GDM1 (cell line): ENCODE measurements at regions not wholly inside any gene's neighbourhood (a gene's known extent, or its start where the extent isn't known, plus 50 kb on each side); places are given as distances from the start of the nearest gene placed in this dataset.

ENCODE experiments used
- DNase-seq: peaks from one replicate; lab custom pipeline; 2025; lab: John Stamatoyannopoulos, UW

DNA sequence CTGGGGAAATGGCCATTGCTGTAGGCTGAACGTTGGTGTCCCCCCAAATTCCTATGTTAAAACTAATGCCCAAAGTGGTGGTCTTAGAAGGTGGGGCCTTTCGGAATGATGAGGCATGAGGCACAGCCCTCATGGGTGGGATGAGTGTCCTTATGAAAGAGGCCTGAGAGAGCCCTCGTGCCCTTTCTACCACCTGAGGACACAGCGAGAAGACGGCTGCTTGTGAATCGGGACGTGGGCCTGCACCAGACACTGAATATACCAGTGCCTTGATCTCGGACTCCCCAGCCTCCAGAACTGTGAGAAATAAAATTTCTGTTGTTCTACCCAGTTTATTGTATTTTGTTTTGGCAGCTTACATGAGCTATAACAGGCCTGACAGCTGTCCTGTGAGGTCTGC, 162.9 kb upstream of the B3GAT1 start:
- no peak for DNase-seq

DNA sequence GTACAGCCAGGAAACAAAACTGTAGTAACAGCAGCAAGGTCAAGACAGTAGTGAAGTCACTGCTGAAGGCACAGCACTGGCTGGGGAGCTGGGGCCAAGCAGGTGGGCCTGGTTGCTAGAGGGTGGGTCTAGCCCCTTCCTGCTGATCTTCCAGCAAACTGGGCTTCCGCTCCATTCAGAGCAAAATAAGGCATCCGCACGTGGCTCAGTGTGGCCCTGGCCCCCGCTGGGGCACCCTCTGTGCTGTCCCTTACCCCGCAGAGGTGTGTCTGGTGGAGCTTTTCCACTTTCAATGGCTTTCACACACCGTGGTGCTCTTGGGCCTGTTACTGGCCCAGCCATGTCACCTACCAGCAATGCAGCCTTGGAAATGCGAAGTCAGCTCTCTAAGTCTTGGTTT, 162.4 kb upstream of the B3GAT1 start:
- DNase-seq, result no peak

DNA sequence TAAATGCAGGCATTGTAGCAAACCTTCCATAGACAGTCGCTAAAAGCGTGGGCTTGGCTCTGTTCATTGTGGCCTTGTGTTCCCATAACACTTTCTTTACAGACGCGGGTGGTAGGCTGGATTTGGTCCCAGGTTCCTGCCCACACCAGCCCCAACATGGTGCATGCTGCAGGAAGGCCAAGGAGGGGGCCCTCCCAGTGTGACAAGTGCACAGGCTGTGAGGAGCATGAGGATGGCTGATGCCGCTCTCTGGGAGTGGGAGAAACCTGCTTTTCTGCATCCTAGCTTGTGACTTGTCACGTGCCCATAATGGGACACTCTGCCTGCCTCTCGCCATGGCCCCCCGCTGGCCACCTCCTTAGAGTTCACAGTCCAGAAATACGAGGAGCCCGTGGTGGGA, 161.8 kb upstream of the B3GAT1 start:
- no peak for DNase-seq

GRCh38 chr11:134572741-134573675, 161.0 kb upstream of the B3GAT1 start:
- DNase-seq, result no peak

DNA sequence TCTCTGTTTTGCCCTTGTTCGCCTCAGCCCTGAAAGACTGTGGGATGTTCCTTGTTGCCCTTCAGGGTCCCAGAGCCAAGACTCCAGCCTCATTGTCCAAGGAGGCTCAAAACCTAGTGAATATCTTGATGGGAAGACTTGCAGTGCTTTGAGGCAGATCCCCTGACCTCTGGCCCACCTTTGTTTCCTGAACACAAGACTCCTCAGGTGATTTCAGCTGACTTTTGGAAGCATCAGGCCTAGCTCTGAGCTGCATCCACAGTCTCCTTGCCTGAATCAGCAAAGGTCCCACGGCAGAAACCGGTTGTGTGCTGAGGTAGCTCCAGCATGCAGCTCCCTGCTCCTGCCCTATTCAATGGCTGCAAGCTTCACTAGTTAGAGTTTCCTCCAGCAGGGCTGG, 159.3 kb upstream of the B3GAT1 start:
- DNase-seq, result no peak

DNA sequence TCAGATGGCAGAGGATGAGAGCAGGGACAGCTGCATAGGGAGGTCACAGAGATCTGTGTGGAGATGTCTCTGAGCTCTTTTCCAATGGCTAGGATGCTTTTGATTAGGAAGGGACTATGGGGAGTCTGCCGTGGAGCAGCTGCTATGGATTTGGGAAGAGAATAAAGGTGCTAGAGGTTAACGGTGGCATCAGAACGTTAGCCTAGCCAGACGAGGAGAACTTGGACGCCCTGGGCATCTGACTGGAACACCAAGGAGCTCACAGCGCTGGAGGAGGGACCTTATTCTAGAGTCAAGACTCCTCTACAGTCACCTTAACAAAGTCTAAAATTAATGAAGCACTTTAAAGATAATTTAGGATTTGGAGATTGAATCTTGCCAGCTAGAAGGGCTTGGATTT, 157.2 kb upstream of the B3GAT1 start:
- no peak for DNase-seq

GRCh38 chr11:134566311-134566710, 154.3 kb upstream of the B3GAT1 start:
- no peak for DNase-seq

DNA sequence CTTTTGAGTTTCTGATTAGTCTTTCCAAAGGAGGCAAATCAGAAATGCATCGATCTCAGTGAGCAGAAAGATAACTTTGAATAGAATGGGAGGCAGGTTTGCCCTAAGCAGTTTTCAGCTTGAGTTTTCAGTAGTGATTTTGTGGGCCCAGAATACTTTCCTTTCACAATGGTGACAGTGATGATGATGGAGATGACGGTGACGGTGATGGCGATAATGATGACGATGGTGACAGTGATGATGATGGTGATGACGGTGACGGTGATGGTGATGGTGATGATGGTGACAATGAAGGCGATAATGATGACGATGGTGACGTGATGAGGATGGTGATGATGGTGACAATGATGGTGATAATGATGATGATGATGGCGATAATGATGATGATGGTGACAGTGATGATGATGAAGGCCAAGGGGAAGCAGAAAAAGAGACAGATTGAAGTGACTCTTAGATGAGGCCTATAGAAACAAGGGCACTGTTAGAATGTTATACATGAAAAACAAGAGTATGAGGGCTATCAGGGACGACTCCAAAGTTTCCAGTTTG, 153.4 kb upstream of the B3GAT1 start:
- no peak for DNase-seq

GRCh38 chr11:134564472-134565200, 152.6 kb upstream of the B3GAT1 start:
- no peak for DNase-seq

DNA sequence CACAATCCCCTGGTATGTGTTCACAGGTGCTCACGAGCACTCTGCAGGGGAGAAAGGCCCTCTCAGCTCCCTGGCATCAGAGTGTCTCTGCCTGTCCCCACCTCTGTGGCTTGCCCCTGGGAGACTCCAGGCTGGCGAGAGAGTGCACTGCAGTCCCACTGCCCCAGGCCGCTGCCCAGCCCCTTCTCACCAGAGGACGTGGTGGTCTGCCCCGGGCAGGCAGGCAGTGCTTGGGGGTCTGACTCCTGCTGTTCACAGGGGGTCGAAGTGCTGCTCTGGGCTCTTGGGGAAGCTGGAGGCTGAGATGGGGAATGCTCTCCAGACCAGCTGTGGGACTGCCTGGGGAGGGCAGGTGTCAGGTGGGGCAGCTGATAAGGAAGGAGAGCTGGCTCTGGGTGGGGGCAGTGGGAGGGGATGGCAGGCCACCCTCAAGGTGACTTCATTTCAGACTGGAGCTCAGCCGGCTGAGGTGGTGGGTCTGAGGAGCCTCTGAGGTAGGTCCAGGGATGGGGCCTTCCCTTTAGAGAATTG, 151.0 kb upstream of the B3GAT1 start:
- DNase-seq, result no peak

- DNase-seq, result no peak
Measured at GRCh38 chr11:134562196-134562595, 150.2 kb upstream of the B3GAT1 start.

DNA sequence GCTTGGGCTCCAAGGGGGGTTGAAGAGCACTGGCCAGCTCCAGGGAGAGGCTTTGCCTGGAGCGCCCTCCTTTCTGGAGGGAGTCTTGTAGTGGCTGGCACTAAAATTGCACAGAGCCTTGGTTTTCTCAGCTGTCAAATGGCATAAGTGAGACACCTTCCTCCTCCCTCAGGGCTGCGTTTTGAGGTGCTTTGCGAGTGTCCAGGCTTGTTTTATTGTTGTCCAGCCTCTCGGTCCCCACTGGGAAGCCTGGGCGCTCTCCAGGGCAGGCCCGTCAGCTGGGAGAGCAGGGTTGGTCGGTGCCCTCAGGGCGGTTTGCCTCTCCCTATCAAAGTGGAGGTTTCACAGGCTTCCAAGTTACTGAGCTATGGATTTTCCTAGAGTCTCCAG, 149.3 kb upstream of the B3GAT1 start:
- no peak for DNase-seq

DNA sequence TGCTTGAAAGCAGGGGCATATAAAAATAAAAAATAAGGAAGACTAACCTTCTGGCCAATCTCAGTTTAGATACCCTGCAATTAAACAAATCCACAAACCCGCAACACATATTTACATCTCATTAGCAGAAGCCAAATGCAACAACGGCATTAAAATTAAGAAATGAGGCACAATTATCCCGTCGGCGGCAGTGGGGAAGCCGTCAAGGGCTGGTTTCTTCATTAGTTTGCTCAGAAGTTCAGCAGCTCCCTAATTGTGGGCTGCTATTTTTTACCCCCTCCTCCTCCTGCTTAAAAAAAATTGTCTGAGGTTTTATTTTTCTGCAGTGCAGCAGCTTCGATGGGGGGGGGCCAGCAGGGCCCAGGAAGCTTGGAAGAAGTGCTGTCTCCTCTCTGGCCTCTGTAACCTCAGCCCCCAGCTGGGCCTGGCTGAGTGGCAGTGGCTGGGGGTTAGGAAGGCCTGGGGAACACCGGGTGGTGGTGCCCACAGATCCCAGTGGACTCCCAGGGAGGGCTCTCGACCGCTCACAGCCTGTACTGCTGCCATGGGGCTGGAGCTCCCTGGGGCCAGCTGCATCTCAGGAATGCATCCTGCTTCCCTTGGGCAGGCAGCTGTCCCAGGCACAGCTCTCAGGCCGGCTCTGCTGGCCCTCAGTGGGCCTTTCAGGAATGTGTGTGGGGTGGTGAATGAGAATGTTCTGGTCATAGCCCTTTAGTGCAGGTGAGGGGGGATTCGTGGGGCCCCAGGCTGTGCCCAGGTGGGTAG, 148.7 kb upstream of the B3GAT1 start:
- DNase-seq, result no peak

DNA sequence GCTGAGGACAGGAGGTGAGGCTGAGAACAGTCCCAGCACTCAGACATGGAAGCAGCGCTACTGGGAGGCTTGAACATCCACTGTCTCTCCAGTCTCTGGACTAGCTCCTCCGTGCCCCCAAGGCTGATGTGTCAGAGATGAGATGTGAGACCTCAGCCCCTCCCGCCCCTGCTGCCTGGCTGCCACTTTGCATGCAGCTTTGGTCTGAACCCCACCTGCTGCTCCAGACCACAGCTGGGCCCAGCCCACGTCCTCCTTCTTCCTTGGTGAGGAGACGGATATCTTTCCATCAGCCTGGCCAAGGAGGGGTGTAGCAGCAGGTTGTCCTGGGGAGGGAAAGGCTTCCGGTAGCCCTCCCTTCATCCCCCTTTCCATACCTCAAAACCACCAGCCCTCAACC, 148.0 kb upstream of the B3GAT1 start:
- no peak for DNase-seq

DNA sequence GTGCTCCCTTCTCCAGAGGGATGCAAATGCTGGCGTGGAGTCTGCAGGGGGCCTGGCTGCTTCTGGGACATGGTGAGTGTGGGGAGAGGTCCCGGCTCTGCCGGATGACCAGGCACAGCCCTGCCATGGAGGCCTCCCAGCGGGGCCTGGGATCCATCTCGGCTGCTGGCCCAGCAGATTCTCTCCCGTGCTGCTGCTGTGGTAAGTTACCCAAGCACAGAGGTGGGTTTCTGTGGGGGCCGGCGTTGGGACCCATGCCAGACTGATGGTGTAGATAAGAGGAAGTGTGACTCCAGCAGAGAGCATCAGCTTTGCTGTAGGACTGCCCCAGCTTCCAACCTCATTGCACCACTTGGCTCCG, 147.5 kb upstream of the B3GAT1 start:
- DNase-seq, result no peak

DNA sequence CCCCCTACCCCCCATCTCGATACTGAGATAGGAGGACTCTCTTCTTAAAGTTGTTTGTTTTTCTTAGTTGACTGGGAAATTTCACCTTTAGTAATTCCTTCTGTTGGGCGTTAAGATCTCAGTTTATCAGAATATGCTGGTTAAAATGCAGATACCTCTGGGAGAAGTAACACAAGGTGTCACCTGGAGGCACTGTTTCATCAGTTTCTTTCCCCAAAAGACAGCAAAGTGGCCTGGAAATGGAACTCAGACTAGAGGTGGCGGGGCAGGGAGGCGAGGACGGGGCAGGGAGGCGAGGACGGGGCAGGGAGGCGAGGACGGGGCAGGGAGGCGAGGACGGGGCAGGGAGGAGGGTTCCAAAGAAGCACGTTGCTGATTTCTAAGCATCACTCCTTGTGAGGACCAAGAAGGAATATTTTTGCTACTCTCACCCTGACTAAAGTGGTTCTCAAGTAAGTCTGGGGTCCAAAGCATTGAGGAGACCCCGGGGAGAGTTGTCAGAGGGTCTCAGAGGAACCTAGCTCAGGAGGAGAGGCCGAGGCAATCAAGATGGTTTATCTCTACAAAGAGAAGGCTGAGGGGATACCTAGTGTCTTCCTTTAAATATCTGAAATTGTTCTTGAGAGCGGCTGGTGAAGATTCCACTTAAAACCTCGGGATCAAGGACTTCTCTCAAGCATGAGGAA, 147.0 kb upstream of the B3GAT1 start:
- no peak for DNase-seq

DNA sequence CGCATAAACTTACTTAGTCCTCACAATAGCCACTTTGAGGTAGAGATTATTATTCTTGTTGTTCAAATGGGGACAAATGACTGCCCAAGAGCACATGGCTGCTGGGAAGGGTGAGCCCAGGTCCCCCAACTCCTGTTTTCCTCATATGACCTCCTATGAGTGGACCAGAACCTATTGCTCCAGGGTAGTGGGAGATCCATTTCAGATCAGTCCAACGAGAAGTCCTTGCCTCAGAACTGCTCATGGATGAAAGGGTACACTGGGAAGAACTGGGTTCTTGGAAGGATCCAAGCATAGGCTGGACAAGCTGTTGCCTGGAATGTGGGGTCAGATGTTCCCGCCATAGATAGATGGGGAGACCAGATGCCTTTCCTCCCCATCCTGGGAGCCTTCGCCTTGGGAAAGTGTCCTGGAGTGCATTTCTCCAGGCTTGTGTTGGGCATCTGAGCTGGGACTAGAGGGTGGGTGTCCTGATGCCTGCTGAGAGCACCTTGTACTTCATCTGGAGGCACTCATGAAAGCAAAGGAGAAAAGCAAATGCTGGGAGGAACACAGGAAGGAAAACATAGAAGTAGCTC, 146.3 kb upstream of the B3GAT1 start:
- no peak for DNase-seq

- DNase-seq, result no peak
Measured at GRCh38 chr11:134557571-134558257, 145.7 kb upstream of the B3GAT1 start.

DNA sequence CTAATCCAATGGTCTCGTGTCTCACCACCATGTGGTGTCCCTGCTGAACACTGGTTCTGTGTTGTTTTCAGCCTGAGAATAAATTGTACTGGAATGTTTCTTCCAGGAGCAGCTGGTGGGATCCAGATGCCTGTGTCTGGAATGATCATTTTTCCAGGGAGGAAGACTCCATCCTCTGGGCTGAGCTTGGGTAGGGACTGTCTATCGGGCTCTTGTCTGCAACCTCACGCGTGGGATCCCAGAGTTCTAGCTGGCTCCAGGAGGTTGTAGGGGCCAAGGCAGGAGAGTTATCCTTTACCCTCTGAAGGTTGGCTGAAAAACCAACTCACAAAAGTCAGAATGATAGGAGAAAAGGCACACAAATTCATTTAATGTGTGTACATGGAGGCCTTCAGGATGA, 144.1 kb upstream of the B3GAT1 start:
- no peak for DNase-seq

DNA sequence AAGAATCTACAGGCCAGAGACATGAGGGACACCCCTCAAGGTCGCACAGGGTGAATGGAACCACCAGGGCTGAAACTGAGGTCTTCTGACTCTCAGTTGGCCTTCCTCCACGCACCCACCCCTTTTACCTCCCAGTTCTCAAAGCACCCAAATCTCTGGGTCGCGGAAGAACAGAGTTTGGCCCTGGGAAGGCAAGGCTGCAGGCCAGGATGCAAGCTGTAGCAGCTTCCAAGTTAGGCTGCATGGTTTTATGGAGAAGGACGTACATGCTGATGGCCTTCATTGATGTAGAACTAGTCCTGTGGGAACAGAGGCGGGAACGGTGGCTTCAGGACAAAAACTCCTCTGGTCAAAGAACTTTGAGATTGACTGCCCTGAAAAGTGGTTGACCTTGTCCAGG, 143.5 kb upstream of the B3GAT1 start:
- DNase-seq, result no peak

- DNase-seq, result no peak
Measured at GRCh38 chr11:134554861-134555260, 142.8 kb upstream of the B3GAT1 start.
